Trophoblast cell (in vitro differentiated cells and primary cell): ENCODE measurements at regions not wholly inside any gene's neighbourhood (a gene's known extent, or its start where the extent isn't known, plus 50 kb on each side); places are given as distances from the start of the nearest gene placed in this dataset.
A peak's percentile ranks its signal among the peaks of the same experiment; 100 is the strongest.

Experiments used
- DNase-seq, 2 donors: peaks; one replicate each; pipeline ENCODE4 v3.0.0-alpha.2; 2016
- H2AFZ ChIP-seq: 2 replicates; pipeline ENCODE4 v1.6.1; 2013; ENCODE audit warnings: low read length, moderate library complexity, mild to moderate bottlenecking; ENCODE audit not compliant: insufficient read depth, poor library complexity
- H2AK5ac ChIP-seq: 2 replicates; pipeline ENCODE4 v1.6.1; 2013; ENCODE audit warnings: mild to moderate bottlenecking, low read length
- H2BK120ac ChIP-seq: 2 replicates; pipeline ENCODE4 v1.6.1; 2013; ENCODE audit warnings: low read length, mild to moderate bottlenecking, moderate library complexity; ENCODE audit not compliant: insufficient read depth, poor library complexity
- H2BK12ac ChIP-seq: 2 replicates; pipeline ENCODE4 v1.6.1; 2013; ENCODE audit warnings: mild to moderate bottlenecking, low read length, moderate library complexity
- H2BK5ac ChIP-seq: 2 replicates; pipeline ENCODE4 v1.6.1; 2013; ENCODE audit warnings: low read length, low read depth, moderate library complexity, mild to moderate bottlenecking; ENCODE audit not compliant: poor library complexity
- H3K14ac ChIP-seq: 2 replicates; pipeline ENCODE4 v1.6.1; 2013; ENCODE audit warnings: mild to moderate bottlenecking, low read length
- H3K18ac ChIP-seq: 2 replicates; pipeline ENCODE4 v1.6.1; 2013; ENCODE audit warnings: mild to moderate bottlenecking, low read length
- H3K23ac ChIP-seq: 2 replicates; pipeline ENCODE4 v1.6.1; 2013; ENCODE audit warnings: low read length
- H3K27ac ChIP-seq: 2 replicates; pipeline ENCODE4 v1.5.1; 2013; ENCODE audit warnings: low read depth, mild to moderate bottlenecking, inconsistent platforms, low read length, moderate library complexity
- H3K27me3 ChIP-seq: 2 replicates; pipeline ENCODE4 v1.6.1; 2013; ENCODE audit warnings: inconsistent platforms, mild to moderate bottlenecking, low read length, moderate library complexity; ENCODE audit not compliant: insufficient read depth
- H3K36me3 ChIP-seq, 2 experiments: 1 replicate in 1 of 2; 2 replicates in 1 of 2; pipeline ENCODE4 v1.6.1; 2013; ENCODE audit warnings: low read length in 2 of 2, mild to moderate bottlenecking in 2 of 2, moderate library complexity in 1 of 2; ENCODE audit not compliant: insufficient read depth in 2 of 2, control insufficient read depth in 1 of 2
- H3K4ac ChIP-seq: 2 replicates; pipeline ENCODE4 v1.6.1; 2013; ENCODE audit warnings: low read depth, mild to moderate bottlenecking, low read length, moderate library complexity
- H3K4me1 ChIP-seq, 2 experiments: 1 replicate in 1 of 2; 2 replicates in 1 of 2; pipeline ENCODE4 v1.6.1; 2013; ENCODE audit warnings: low read length in 2 of 2, mild to moderate bottlenecking in 2 of 2, moderate library complexity in 1 of 2; ENCODE audit not compliant: insufficient read depth in 2 of 2, control insufficient read depth in 1 of 2
- H3K4me2 ChIP-seq: 2 replicates; pipeline ENCODE4 v1.6.1; 2013; ENCODE audit warnings: inconsistent platforms, mild to moderate bottlenecking, low read length, moderate library complexity
- H3K4me3 ChIP-seq: 2 replicates; pipeline ENCODE4 v1.5.1; 2013; ENCODE audit warnings: mild to moderate bottlenecking, low read depth, low read length, inconsistent platforms
- H3K79me1 ChIP-seq: one replicate; pipeline ENCODE4 v1.6.1; 2013; ENCODE audit warnings: low read length
- H3K79me2 ChIP-seq: 2 replicates; pipeline ENCODE4 v1.6.1; 2013; ENCODE audit warnings: low read length, mild to moderate bottlenecking; ENCODE audit not compliant: control insufficient read depth, insufficient read depth, poor library complexity
- H3K9ac ChIP-seq: 2 replicates; pipeline ENCODE4 v1.6.1; 2013; ENCODE audit warnings: mild to moderate bottlenecking, low read length
- H3K9me3 ChIP-seq: 2 replicates; pipeline ENCODE4 v1.6.1; 2013; ENCODE audit warnings: low read depth, mild to moderate bottlenecking, control low read depth, inconsistent platforms, low read length; ENCODE audit not compliant: insufficient read depth
- H4K12ac ChIP-seq: 2 replicates; pipeline ENCODE4 v1.6.1; 2013; ENCODE audit warnings: low read depth, mild to moderate bottlenecking, low read length, moderate library complexity
- H4K8ac ChIP-seq: 2 replicates; pipeline ENCODE4 v1.6.1; 2013; ENCODE audit warnings: low read depth, mild to moderate bottlenecking, low read length, moderate library complexity
- H4K91ac ChIP-seq: one replicate; pipeline ENCODE4 v1.6.1; 2013; ENCODE audit warnings: low read depth, mild to moderate bottlenecking, low read length, moderate library complexity
- WGBS: extraction: QIAGEN DNeasy Blood & Tissue Kit; methylation state at CpG from one replicate; pipeline ENCODE4 v1.1.7; 2013; ENCODE audit warnings: missing lambda C conversion rate; ENCODE audit not compliant: insufficient read length, insufficient coverage; ENCODE audit errors: extremely low coverage; 5-methylcytosine and 5-hydroxymethylcytosine counted together

DNA sequence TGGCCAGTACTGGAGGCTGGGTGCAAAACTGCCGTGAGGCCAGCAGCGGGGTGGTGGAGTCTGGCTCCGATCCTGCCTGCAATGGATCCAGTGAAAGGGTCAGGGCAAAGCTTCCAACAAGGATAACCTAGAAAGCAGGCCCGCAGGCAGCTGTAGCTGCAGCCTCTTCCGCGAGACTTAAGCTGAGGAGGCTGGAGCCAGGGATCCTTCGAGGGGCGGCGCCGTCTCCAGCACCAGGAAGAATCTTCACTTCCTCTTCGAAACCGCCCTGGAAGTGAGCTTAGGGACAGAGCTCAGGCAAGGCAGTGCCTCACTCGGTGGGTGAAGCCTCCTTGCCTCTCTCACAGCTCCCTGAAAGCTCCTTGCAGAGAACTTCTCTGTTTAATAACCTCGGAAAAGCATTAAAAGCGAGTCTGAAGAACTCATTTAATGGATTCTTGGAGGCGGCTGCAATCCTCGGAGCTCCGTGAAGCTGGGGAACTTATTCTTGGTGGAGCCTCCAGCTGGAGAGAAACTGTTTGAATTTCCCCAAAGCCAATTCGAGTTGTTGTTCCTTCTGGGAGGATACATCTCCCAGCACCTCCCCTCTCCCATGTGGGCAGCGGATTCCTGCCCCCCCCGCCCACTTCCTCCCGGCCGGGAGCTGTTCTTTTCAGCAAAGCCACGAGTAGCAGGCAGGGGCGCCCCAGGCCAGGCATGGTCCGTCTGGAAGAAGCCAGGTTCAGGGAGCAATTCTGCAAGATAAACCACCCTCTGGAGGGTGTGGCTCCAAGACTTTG, 169.9 kb downstream of the CTTN start:
- peak overlapping the region; percentile 46 for H4K8ac ChIP-seq
- no peak overlapping the region for H2BK120ac ChIP-seq
- no peak overlapping the region for H3K14ac ChIP-seq
- H3K4me2 ChIP-seq: peak overlapping the region; percentile 24
- no peak overlapping the region for H3K27ac ChIP-seq
- no peak overlapping the region for H3K4ac ChIP-seq
- H3K4me3 ChIP-seq: no peak overlapping the region
- no peak overlapping the region for H4K12ac ChIP-seq
- H3K36me3 ChIP-seq: no peaks in the 10 kb centered on the region
- no peak overlapping the region for H2BK12ac ChIP-seq
- H3K18ac ChIP-seq: no peak overlapping the region
- no peak overlapping the region for H3K23ac ChIP-seq
- H3K79me1 ChIP-seq: no peaks in the 10 kb centered on the region
- H3K9me3 ChIP-seq: no peaks in the 10 kb centered on the region
- peak; percentile 42 to 71 for DNase-seq
- H3K9ac ChIP-seq: no peak overlapping the region
- H2AK5ac ChIP-seq: no peak overlapping the region
- H3K79me2 ChIP-seq: no peaks in the 10 kb centered on the region
- H3K27me3 ChIP-seq: no peaks in the 10 kb centered on the region
- no peak overlapping the region for H2BK5ac ChIP-seq
- no CpG with 5 or more reads among the region's 26 CpGs for WGBS
- H4K91ac ChIP-seq: no peak overlapping the region
- H2AFZ ChIP-seq: no peak overlapping the region
- H3K4me1 ChIP-seq: peaks cover 6 to 10% of the 10 kb centered on the region in 2 experiments

DNA sequence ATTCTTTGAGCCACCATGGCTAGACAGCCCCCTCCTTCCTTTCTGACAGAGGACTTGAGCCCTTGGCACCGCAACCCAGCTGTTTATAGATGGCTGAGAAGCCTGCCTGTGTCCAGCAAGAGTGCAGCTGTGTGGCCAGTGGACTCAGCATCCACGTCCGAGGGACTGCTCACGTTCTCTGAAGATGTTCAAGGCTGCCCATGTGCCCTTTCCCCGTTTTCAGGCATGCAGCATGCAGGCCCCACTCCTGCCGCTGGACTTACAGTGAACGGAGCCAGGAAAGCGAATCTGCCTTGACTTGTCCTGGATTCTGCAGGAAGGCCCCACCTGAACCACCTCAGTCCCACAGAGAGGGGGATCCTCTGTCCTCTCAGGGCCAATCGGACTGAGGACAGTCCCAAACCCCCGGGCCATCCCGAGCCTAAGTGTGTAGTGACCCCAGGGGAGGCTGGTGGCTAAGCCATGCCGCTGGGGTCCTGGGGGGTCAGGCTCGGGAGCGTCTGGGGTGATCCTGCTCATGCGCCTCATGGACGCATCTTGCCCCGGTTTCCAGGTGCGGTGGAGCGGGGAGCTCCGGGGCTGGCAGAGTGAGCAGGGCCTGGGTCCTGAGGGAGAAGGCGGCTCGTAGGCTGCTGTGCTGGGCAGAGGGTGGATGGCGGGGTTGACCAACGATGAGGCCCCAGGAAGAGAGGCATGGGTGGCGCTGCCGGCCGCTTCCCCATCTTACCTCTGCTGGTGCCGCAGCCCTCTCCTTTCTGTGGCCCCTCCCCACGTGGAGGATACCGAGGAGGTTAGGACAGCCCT, 170.7 kb downstream of the CTTN start:
- Histone ChIP-seq H3K18ac (no peak overlapping the region), H4K8ac (no peak overlapping the region), H3K4me2 (no peak overlapping the region), H3K9ac (no peak overlapping the region), H3K4ac (no peak overlapping the region), H2AK5ac (no peak overlapping the region), H2BK5ac (no peak overlapping the region), H3K23ac (no peak overlapping the region), H4K12ac (no peak overlapping the region), H3K27me3 (no peaks in the 10 kb centered on the region), H3K14ac (no peak overlapping the region), H2BK120ac (no peak overlapping the region), H2BK12ac (no peak overlapping the region), H3K4me3 (no peak overlapping the region), H4K91ac (no peak overlapping the region), H3K9me3 (no peaks in the 10 kb centered on the region), H3K79me2 (no peaks in the 10 kb centered on the region), H3K79me1 (no peaks in the 10 kb centered on the region), H2AFZ (no peak overlapping the region), H3K4me1 (peaks cover 6 to 10% of the 10 kb centered on the region in 2 experiments), H3K36me3 (no peaks in the 10 kb centered on the region), H3K27ac (no peak overlapping the region)
- WGBS: no CpG with 5 or more reads among the region's 30 CpGs
- DNase-seq: no peak

DNA sequence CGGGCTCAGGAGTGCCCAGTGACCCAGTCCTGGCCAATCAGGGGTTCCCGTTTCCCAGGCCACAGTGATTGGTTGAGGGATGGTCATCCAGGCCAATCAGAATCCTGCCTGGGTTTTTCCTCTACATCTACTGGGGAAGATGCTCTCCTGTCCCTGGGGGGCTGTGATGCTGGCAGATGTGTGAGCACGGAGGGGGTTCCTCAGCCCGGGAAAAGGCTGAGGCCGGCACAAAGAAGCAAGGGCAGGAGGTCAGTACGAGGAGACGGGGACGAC, 171.2 kb downstream of the CTTN start:
- H2BK120ac ChIP-seq: no peak overlapping the region
- H3K4me3 ChIP-seq: no peak overlapping the region
- no peak overlapping the region for H4K8ac ChIP-seq
- no peaks in the 10 kb centered on the region for H3K9me3 ChIP-seq
- H2BK5ac ChIP-seq: no peak overlapping the region
- H3K27me3 ChIP-seq: no peaks in the 10 kb centered on the region
- H3K14ac ChIP-seq: no peak overlapping the region
- no peak overlapping the region for H3K4ac ChIP-seq
- H3K36me3 ChIP-seq: no peaks in the 10 kb centered on the region
- no peak overlapping the region for H4K12ac ChIP-seq
- H3K4me1 ChIP-seq: peaks cover 6 to 10% of the 10 kb centered on the region in 2 experiments
- H2BK12ac ChIP-seq: no peak overlapping the region
- H2AK5ac ChIP-seq: no peak overlapping the region
- no peak overlapping the region for H4K91ac ChIP-seq
- no peak for DNase-seq
- no peak overlapping the region for H3K4me2 ChIP-seq
- no peak overlapping the region for H3K27ac ChIP-seq
- no CpG with 5 or more reads among the region's 8 CpGs for WGBS
- no peak overlapping the region for H3K9ac ChIP-seq
- no peaks in the 10 kb centered on the region for H3K79me1 ChIP-seq
- no peak overlapping the region for H2AFZ ChIP-seq
- H3K23ac ChIP-seq: no peak overlapping the region
- no peaks in the 10 kb centered on the region for H3K79me2 ChIP-seq
- no peak overlapping the region for H3K18ac ChIP-seq

GRCh38 chr11:70569996-70570692, 171.8 kb downstream of the CTTN start:
- Histone ChIP-seq H2BK120ac (no peak overlapping the region), H3K23ac (no peak overlapping the region), H3K79me1 (no peaks in the 10 kb centered on the region), H3K4ac (no peak overlapping the region), H3K4me2 (no peak overlapping the region), H4K8ac (no peak overlapping the region), H3K36me3 (no peaks in the 10 kb centered on the region), H2BK5ac (no peak overlapping the region), H3K27me3 (no peaks in the 10 kb centered on the region), H3K27ac (no peak overlapping the region), H2AK5ac (no peak overlapping the region), H3K18ac (no peak overlapping the region), H3K9me3 (no peaks in the 10 kb centered on the region), H3K79me2 (no peaks in the 10 kb centered on the region), H3K14ac (no peak overlapping the region), H3K9ac (no peak overlapping the region), H3K4me1 (peaks cover 6 to 10% of the 10 kb centered on the region in 2 experiments), H4K91ac (no peak overlapping the region), H2AFZ (no peak overlapping the region), H3K4me3 (no peak overlapping the region), H2BK12ac (no peak overlapping the region), H4K12ac (no peak overlapping the region)
- WGBS: no CpG with 5 or more reads among the region's 19 CpGs
- DNase-seq: no peak
